ENCODE measurements at regions not wholly inside any gene's neighbourhood (a gene's known extent, or its start where the extent isn't known, plus 50 kb on each side); places are given as distances from the start of the nearest gene placed in this dataset.

DNA sequence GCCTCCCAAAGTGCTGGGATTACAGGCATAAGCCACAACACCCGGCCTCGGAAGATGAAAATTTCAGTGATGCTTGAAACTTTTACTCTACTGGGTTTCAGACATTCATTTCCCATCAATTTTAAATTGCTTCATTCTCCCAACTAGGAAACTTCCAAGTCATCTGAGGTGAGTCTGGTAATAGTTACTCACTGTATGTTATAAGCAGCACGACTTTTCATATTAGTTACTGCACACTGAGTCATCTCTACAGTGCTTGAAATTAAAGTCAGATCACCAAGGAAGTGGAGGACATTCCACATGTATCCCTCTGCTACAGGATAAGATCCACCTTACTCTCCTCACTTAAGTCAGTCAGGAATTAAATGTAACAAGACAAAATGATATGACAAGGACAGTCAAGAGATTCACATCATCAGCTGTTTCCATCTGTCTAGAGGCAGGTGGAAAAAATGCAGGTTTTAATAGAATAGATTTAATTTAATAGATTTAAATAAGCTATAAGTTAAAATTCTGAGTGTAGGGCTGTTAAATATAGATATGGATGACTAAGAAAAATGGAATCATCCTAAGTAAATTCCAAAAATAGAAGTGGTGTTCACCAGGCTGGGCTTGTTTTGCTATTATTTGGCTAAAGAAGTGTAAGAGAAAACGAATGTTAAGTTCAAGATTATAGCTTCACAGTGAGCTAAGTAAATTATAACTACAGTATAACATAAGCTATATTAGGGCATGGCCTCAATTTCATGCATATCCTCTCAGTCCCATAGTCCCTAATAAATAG lies 104.4 kb downstream of the TMCO5A start:
- DNase-seq: no peak
- Histone ChIP-seq H3K4me3 (no peak overlapping the region), H3K9me3 (no peaks in the 10 kb centered on the region), H3K4me1 (no peaks in the 10 kb centered on the region), H3K27ac (no peak overlapping the region), H3K36me3 (no peaks in the 10 kb centered on the region), H3K27me3 (no peaks in the 10 kb centered on the region)
- WGBS, 2 donors: 58 to 75% methylated on average over 4 of the region's 4 CpGs
- no peak for ATAC-seq
- no peak for FAIRE-seq
- TF ChIP-seq, protein P1, sequence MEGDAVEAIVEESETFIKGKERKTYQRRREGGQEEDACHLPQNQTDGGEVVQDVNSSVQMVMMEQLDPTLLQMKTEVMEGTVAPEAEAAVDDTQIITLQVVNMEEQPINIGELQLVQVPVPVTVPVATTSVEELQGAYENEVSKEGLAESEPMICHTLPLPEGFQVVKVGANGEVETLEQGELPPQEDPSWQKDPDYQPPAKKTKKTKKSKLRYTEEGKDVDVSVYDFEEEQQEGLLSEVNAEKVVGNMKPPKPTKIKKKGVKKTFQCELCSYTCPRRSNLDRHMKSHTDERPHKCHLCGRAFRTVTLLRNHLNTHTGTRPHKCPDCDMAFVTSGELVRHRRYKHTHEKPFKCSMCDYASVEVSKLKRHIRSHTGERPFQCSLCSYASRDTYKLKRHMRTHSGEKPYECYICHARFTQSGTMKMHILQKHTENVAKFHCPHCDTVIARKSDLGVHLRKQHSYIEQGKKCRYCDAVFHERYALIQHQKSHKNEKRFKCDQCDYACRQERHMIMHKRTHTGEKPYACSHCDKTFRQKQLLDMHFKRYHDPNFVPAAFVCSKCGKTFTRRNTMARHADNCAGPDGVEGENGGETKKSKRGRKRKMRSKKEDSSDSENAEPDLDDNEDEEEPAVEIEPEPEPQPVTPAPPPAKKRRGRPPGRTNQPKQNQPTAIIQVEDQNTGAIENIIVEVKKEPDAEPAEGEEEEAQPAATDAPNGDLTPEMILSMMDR (IDR thresholded peaks at IDR 0.05): no peak
- intact Hi-C loops (cut with DNase I): no loop called here

DNA sequence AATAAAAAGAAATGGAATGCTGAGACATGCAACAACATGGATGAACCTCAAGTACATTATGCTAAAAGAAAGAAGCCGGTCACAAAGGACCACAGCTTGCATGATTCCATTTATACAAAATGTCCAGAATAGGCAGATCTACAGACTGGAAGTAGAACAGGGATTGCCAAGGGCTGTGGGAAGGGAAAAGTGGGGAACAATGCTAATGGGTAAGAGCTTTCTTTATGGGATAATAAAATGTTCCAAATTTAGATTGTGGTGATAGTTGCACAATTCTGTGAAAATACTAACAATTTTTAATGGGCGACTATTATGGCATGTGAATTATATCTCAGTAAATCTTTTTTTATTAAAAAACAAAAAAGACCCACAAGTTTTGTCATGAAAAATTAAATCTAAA lies 106.2 kb downstream of the TMCO5A start:
- intact Hi-C loops (cut with DNase I): no loop called here
- 85 to 96% methylated on average over 2 of the region's 2 CpGs for WGBS, 2 donors
- TF ChIP-seq, protein P1 (IDR thresholded peaks at IDR 0.05): no peak

DNA sequence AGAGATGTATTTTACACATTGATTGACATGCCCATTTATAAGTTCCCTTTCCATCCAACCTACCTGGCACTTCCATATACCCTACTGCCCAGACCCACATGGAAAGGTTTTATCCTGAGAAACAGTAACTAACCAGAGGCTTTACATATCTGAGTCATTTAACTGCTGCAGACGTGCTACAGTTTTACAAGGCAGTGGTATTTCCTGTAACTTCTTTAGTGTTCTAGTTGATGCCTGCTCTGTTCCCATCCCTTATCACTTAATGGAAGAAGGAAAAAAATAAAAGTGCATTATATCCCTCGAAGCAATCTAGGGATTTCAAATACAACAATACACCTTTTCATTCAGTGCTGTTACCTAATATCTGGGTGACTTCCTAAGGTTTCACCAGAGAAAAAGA lies 107.1 kb downstream of the TMCO5A start:
- no peaks in the 10 kb centered on the region for H3K4me1 ChIP-seq
- TF ChIP-seq, protein P1 (IDR thresholded peaks at IDR 0.05): no peak
- H3K36me3 ChIP-seq: no peaks in the 10 kb centered on the region
- H3K27ac ChIP-seq: no peak overlapping the region
- H3K4me3 ChIP-seq: no peak overlapping the region
- H3K27me3 ChIP-seq: no peaks in the 10 kb centered on the region
- intact Hi-C loops (cut with DNase I): no loop called here
- no peaks in the 10 kb centered on the region for H3K9me3 ChIP-seq
- DNase-seq (no peak), ATAC-seq (peak in 1 of 4 donors; percentile 31), FAIRE-seq (no peak)
- WGBS, 2 donors: 24 to 26% methylated on average over 2 of the region's 2 CpGs

More for the DNA sequence above, 106.2 kb downstream of the TMCO5A start:
- no peak for DNase-seq
- H3K4me3 ChIP-seq: no peak overlapping the region
- H3K27me3 ChIP-seq: no peaks in the 10 kb centered on the region
- no peak overlapping the region for H3K27ac ChIP-seq
- H3K36me3 ChIP-seq: no peaks in the 10 kb centered on the region
- no peak for FAIRE-seq
- no peaks in the 10 kb centered on the region for H3K4me1 ChIP-seq
- no peaks in the 10 kb centered on the region for H3K9me3 ChIP-seq
- ATAC-seq: no peak

DNA sequence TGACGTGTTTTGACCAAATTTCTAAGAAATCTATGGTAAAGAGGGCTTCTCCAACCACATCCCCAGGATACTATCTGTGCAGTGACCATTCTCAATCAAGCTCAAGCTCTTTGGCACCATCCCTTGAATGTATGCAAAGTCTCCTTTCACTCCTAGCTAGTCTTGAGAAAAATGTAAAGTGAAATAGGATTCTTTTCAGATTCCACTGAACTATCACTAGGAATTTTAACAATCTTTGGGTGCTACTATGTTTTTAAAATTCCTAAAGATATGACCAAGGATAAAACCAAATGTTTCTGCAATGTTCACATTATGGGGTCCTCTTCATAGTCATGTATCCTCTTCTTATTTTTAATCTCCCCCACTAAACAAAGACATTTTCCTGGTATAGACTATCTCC lies 107.8 kb downstream of the TMCO5A start:
- FAIRE-seq (no peak), ATAC-seq (no peak), DNase-seq (no peak)
- no peak overlapping the region for H3K4me3 ChIP-seq
- H3K27me3 ChIP-seq: no peaks in the 10 kb centered on the region
- no peak overlapping the region for H3K27ac ChIP-seq
- intact Hi-C loops (cut with DNase I): no loop called here
- H3K4me1 ChIP-seq: no peaks in the 10 kb centered on the region
- 41 to 79% methylated on average over 1 of the region's 1 CpG for WGBS, 2 donors
- H3K9me3 ChIP-seq: no peaks in the 10 kb centered on the region
- TF ChIP-seq, protein P1 (IDR thresholded peaks at IDR 0.05): no peak
- H3K36me3 ChIP-seq: no peaks in the 10 kb centered on the region

DNA sequence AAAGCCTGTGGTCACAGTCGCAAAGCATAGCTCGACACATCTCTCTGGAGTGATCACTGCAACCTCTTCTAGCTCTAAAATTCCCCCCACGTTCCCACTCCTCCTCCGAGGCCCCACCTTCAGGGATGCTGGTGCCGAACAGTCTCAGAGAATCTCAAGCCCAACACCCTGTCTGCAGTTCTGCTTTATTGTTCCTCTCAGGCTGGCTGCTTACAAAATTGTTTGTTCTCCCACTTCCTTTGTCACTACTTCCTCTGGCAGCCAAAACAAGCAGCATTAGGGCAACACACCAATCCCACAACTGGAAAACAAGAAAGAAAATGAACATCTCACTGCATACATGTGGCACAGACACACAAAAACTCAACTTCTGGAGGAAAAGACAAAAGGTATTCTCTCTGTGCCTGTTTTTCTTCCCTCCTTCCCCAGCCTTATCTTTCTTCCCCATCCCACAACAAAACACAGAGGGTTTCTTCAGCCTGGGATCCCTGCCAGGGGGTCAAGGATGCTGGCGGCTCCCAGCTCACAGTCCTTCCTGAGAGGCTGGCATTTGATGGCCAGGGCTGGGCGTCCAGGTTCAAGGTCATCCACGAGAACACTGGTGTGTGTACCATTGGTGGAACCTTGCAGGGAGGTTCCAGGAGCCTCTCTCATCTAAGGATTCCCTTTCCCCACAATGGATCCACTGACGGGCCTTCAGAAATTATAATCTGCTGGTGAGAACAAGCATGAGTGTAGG lies 108.4 kb downstream of the TMCO5A start:
- 48 to 55% methylated on average over 9 of the region's 9 CpGs for WGBS, 2 donors
- ATAC-seq: peak in 3 of 4 donors; percentile 26 to 68 (median 57)
- no peaks in the 10 kb centered on the region for H3K36me3 ChIP-seq

More for the DNA sequence above, 108.4 kb downstream of the TMCO5A start:
- intact Hi-C loops (cut with DNase I): no loop called here
- H3K9me3 ChIP-seq: no peaks in the 10 kb centered on the region
- DNase-seq (no peak), FAIRE-seq (no peak)
- H3K4me1 ChIP-seq: no peaks in the 10 kb centered on the region
- H3K27ac ChIP-seq: no peak overlapping the region
- H3K27me3 ChIP-seq: no peaks in the 10 kb centered on the region
- no peak overlapping the region for H3K4me3 ChIP-seq
- TF ChIP-seq, protein P1 (IDR thresholded peaks at IDR 0.05): no peak

Data from pancreas (tissue), 10 donors.